Pancreas (tissue), 10 donors: ENCODE measurements at regions not wholly inside any gene's neighbourhood (a gene's known extent, or its start where the extent isn't known, plus 50 kb on each side); places are given as distances from the start of the nearest gene placed in this dataset.

Experiments
- ATAC-seq, 4 donors: fragments of 200-7000 bp; cut with Tn5 transposase; one replicate each; pipeline versions ENCODE4 v1.8.0 to v1.9.1; 2020; ENCODE audit warnings: mild to moderate bottlenecking in 4 of 4, moderate library complexity in 4 of 4
- DNase-seq, 6 donors: peaks; one replicate each; pipeline ENCODE4 v3.0.0-alpha.2; 2020
- FAIRE-seq: peaks from 2 replicates; lab custom pipeline; 2012; peaks lifted over from hg19 to GRCh38; lab: Jason Lieb, UNC
- H3K27ac ChIP-seq, 4 donors: fragments of 200-600 bp; sonication (generic); 1 replicate in 3 of 4; 2 replicates in 1 of 4; pipeline versions ENCODE4 v1.5.0 to v1.8.0; 2020
- H3K27me3 ChIP-seq, 4 donors: fragments of 200-600 bp; one replicate each; pipeline ENCODE4 v1.8.0; 2021
- H3K36me3 ChIP-seq, 3 donors: fragments of 200-600 bp; sonication (generic) in 1 of 3; one replicate each; pipeline versions ENCODE4 v1.5.0 to v1.8.0; 2020 to 2021
- H3K4me1 ChIP-seq, 3 donors: fragments of 200-600 bp; one replicate each; pipeline ENCODE4 v1.8.0; 2021
- H3K4me3 ChIP-seq, 4 donors: fragments of 200-600 bp; sonication (generic) in 2 of 4; one replicate each; pipeline versions ENCODE4 v1.5.0 to v1.8.0; 2020 to 2021
- H3K9me3 ChIP-seq, 4 donors: fragments of 200-600 bp; one replicate each; pipeline ENCODE4 v1.8.0; 2021
- WGBS, 2 donors: extraction: QIAGEN DNeasy Blood & Tissue Kit; methylation state at CpG; one replicate each; pipeline ENCODE4 v1.1.7; 2013; 5-methylcytosine and 5-hydroxymethylcytosine counted together
- intact Hi-C, 3 donors: fragments of 100-400 bp; cut with DNase I; formaldehyde crosslinking; loops; one replicate each; pipeline versions ENCODE4 v1.11.1 to v1.14.2; 2022
- TF ChIP-seq, protein P1 (sequence below), 4 donors: fragments of 200-600 bp; sonication (generic) in 3 of 4; IDR thresholded peaks; one replicate each; pipeline versions ENCODE4 v1.5.0 to v1.8.0; 2021; ENCODE audit warnings: antibody characterized with exemption in 4 of 4
- donor health status: healthy with polysubstance abuse.
- donor health status: DM: no; HTN: no; CAD: no; lungs with moderate emphysema.
- donor health status: DM: no; HTN: no; CAD: no.
- donor health status: control.
- donor health status: control.
- donor health status: Bipolar disorder and iron deficiency.
- donor health status: DM: yes; HTN: yes; CAD: no.
- donor health status: DM: no; HTN: no; CAD: no.
- donor health status: DM: no; HTN: no; CAD: no.
- donor health status: DM: yes; HTN: yes; CAD: no.

DNA sequence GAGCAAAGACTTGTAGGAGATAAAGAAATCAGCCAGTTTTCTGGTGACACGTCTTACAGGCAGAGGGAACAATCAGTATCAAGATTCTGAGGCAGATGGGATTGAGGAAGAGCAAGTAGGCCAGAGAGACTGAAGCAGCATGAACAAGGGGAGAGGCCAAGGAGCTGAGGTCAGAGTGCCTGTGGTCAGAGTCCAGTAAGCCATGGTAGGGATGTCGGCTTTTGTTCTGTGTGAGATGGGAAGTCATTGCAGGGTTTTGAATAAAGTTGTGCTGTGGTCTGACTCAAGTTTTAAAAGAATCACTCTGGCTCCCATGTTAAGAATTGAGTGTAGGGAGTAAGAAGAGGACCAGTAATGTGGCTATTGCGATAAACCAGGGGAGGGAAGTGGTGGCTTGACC, 85.9 kb upstream of the IVNS1ABP start:
- Histone ChIP-seq H3K27ac (no peak overlapping the region), H3K36me3 (no peaks in the 10 kb centered on the region), H3K27me3 (no peaks in the 10 kb centered on the region), H3K4me1 (no peaks in the 10 kb centered on the region), H3K4me3 (no peak overlapping the region), H3K9me3 (no peaks in the 10 kb centered on the region)
- DNase-seq: no peak
- no peak for FAIRE-seq
- TF ChIP-seq, protein P1, sequence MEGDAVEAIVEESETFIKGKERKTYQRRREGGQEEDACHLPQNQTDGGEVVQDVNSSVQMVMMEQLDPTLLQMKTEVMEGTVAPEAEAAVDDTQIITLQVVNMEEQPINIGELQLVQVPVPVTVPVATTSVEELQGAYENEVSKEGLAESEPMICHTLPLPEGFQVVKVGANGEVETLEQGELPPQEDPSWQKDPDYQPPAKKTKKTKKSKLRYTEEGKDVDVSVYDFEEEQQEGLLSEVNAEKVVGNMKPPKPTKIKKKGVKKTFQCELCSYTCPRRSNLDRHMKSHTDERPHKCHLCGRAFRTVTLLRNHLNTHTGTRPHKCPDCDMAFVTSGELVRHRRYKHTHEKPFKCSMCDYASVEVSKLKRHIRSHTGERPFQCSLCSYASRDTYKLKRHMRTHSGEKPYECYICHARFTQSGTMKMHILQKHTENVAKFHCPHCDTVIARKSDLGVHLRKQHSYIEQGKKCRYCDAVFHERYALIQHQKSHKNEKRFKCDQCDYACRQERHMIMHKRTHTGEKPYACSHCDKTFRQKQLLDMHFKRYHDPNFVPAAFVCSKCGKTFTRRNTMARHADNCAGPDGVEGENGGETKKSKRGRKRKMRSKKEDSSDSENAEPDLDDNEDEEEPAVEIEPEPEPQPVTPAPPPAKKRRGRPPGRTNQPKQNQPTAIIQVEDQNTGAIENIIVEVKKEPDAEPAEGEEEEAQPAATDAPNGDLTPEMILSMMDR (IDR thresholded peaks at IDR 0.05): no peak
- 93 to 95% methylated on average over 3 of the region's 3 CpGs for WGBS, 2 donors
- peak in 2 of 4 donors; percentile 38 to 57 for ATAC-seq
- intact Hi-C loops: no loop called here

DNA sequence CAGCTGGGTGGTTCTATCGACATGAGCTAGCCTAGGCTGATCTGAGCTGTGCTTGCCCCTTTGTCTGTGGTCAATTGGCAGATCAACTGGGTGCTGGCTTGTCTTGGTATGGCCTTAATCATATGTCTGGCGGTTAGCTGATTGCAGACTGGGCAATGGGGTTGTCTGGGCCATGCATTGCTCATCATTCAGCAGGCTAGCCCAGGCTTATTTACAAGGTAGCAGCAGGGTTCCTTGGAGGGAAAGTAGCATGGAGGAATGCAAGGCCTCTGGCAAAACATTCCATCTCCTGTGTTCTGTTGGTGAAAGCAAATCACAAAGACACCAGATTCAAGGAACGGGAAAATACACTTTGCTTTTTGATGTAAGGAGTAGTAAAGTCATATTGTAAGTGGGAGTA, 84.0 kb upstream of the IVNS1ABP start:
- Histone ChIP-seq H3K4me1 (no peaks in the 10 kb centered on the region), H3K36me3 (no peaks in the 10 kb centered on the region), H3K9me3 (no peaks in the 10 kb centered on the region), H3K4me3 (no peak overlapping the region), H3K27me3 (no peaks in the 10 kb centered on the region), H3K27ac (no peak overlapping the region)
- no peak for FAIRE-seq
- intact Hi-C loops: no loop called here
- WGBS, 2 donors: 93% methylated on average over 3 of the region's 3 CpGs
- ATAC-seq: no peak
- DNase-seq: no peak
- TF ChIP-seq, protein P1 (IDR thresholded peaks at IDR 0.05): no peak

DNA sequence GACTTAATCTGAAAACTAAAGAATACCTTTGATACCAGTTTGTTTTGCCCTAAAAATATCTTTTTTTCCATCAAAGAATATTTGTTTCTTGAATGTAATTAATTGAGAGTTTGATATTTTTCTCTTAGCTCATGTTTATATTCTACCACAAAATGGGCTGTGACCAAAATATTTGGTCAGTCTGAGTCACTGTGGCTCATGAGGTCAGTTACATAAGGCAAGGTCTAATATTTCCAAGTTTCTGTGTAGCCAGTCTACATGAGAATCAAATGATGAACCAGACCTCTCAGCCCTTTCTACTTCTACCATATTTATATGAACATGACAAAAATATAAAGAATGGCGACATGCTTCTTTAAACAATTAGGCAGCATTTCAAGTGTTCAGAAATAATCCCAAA, 83.0 kb upstream of the IVNS1ABP start:
- FAIRE-seq: no peak
- 97 to 100% methylated on average over 1 of the region's 1 CpG for WGBS, 2 donors
- intact Hi-C loops: no loop called here
- ATAC-seq: peak in 1 of 4 donors; percentile 36
- TF ChIP-seq, protein P1 (IDR thresholded peaks at IDR 0.05): no peak
- no peaks in the 10 kb centered on the region for H3K4me1 ChIP-seq
- H3K36me3 ChIP-seq: no peaks in the 10 kb centered on the region
- no peak overlapping the region for H3K27ac ChIP-seq
- H3K9me3 ChIP-seq: no peaks in the 10 kb centered on the region
- no peaks in the 10 kb centered on the region for H3K27me3 ChIP-seq
- no peak overlapping the region for H3K4me3 ChIP-seq
- no peak for DNase-seq

DNA sequence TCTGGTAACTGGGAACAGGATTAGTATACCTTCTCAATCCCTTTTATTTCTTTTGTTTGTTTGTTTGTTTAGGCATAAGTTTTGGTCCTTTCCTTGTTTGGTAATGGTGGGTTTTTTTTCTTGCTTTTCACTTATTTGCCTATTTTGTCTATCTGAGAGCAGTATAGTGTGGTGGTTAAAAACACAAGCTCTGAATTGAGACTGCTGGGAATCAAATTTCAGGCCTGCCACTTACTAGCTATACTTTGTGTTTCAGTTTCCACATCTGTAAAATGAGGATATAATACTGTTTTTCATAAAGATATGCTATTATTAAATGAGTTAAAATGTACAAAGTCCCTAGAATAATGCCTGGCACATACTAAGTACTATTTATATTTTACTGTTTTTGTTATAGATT, 81.6 kb upstream of the IVNS1ABP start:
- H3K36me3 ChIP-seq: no peaks in the 10 kb centered on the region
- TF ChIP-seq, protein P1 (IDR thresholded peaks at IDR 0.05): no peak
- H3K27me3 ChIP-seq: no peaks in the 10 kb centered on the region
- intact Hi-C loops: no loop called here
- H3K4me3 ChIP-seq: no peak overlapping the region
- ATAC-seq (no peak), DNase-seq (no peak), FAIRE-seq (no peak)
- H3K4me1 ChIP-seq: no peaks in the 10 kb centered on the region
- no peak overlapping the region for H3K27ac ChIP-seq
- no peaks in the 10 kb centered on the region for H3K9me3 ChIP-seq

DNA sequence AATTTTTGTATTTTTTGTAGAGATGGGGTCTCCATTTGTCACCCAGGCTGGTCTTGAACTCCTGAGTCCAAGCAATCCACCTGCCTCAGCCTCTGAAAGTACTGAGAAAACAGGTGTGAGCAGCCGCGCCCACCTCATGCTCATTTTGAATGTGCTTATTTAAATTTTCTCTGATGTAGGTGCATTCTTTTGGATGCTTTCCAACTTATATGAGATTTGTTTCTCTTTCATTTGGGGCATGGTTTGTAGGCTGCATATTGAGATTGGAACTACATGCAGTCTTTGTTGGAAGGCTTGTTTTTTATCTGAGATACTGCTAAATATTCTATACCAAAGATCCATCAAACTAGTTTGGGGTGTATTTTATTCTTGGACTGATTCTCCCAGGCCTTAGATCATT, 81.0 kb upstream of the IVNS1ABP start:
- no peak for FAIRE-seq
- TF ChIP-seq, protein P1 (IDR thresholded peaks at IDR 0.05): no peak

More for the DNA sequence above, 81.0 kb upstream of the IVNS1ABP start:
- DNase-seq (no peak), ATAC-seq (no peak)
- WGBS, 2 donors: 98 to 100% methylated on average over 2 of the region's 2 CpGs
- Histone ChIP-seq H3K4me1 (no peaks in the 10 kb centered on the region), H3K9me3 (no peaks in the 10 kb centered on the region), H3K4me3 (no peak overlapping the region), H3K27ac (no peak overlapping the region), H3K36me3 (no peaks in the 10 kb centered on the region), H3K27me3 (no peaks in the 10 kb centered on the region)
- intact Hi-C loops: no loop called here
